Renal cortex interstitium (tissue), 11 donors: ENCODE measurements at regions not wholly inside any gene's neighbourhood (a gene's known extent, or its start where the extent isn't known, plus 50 kb on each side); places are given as distances from the start of the nearest gene placed in this dataset.
"Not testable (repeated sequence)": the region's sequence is repeated elsewhere in the genome, so short reads cannot be mapped to it uniquely, and the experiment has no call there.

Experiments
- DNase-seq, 11 donors: peaks; one replicate each; pipeline ENCODE4 v3.0.0-alpha.2; 2013; ENCODE audit warnings: low read depth in 9 of 11, low spot score in 4 of 11; ENCODE audit errors: extremely low read depth in 1 of 11

GRCh38 chr20:41697861-41698559 lies 79.8 kb upstream of the CHD6 start:
- no peak for DNase-seq

GRCh38 chr20:41696428-41696827 lies 78.3 kb upstream of the CHD6 start:
- DNase-seq, result no peak

GRCh38 chr20:41694796-41695195 lies 76.6 kb upstream of the CHD6 start:
- no peak for DNase-seq

DNA sequence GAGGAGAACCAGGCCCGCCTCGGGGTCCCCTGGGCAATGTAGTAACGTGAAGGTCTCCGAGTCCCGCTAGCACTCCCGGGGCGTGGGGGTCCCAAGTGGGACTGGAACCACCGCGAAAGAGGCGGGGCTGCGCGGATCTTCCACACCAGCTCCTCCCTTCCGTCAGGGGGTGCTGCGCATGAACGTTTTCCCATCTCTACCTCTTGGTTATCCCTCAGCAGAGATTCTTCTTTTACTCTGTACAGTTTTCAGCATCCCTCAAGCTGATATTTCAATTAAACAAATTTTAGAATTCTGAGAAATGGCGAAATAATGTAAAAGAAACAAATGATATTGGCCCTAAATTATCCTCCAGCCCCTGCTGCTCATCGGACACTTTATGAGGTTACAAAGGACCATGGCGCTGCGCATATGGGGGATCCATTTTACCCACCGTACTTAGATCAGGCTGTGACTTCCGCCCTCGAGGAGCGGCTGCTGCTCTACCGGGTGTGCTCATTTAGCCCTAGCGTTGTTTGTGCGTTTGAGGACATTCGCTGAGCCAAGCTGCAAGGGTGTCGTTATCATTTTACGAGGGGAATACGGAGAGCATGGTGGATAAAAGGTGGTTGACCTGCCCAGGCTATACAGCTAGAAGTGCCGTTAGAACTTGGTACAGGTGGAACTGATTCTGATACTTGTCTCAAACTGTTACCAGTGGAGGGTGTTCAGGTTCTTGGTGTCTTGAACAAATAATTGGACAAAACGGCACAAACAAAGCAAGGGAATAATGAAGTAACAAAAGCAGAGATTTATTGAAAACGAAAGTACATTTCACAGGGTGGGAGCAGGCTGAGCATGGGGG lies 75.2 kb upstream of the CHD6 start:
- peak; percentile 72 to 91 (median 82) for DNase-seq

DNA sequence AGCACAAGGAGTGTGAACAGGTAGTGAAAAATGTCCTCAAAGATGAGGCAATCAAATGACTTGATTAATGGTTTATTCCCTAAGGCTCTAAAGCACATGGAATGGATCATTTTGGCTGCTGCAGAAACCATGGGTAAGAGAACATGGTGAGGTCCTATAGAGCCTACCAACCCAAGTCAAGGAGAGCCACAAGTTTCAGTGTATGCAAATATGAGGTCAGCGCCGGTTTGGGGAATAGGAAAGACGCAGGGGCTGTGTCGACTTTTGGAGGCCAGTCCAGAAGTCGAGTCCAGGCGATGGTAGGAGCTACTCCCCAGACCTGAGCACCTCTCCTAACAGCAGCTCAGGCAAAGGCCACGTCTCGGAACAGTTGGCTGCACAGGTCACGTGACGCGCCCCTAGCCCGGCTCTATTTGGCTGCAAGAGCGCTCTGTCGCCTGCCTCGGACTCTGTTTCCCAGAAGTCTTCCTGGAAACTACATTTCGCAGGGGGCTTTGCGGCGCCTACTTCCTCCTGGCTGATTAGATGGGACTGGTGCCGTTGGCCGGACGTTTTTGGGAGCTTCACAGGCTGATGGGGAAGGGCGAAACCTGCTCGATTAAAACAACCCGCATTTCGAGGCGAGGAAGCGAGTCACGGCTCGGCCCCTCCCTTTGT lies 74.4 kb upstream of the CHD6 start:
- peak; percentile 53 to 86 (median 75) for DNase-seq

GRCh38 chr20:41691443-41691842 lies 73.3 kb upstream of the CHD6 start:
- DNase-seq, result no peak

- DNase-seq, result no peak
Observed at GRCh38 chr20:41690702-41691101, 72.5 kb upstream of the CHD6 start.

DNA sequence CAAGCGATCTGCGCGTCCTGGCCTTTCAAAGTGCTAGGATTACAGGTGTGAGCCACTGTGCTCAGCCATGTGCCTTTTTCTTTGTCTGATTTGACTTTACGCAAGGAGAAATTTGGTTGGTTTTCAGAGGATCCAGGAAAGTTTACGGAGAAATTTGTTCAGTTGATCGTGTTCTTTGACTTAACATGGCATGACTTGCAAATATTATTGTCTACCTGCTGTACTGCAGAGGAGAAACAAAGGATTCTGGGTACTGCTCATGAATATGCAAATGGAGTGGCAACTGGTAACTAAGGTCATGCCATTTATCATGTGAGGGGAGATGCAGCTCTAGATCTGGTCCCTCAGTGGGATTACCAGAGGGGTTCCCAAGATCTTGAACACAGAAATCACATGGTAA lies 68.8 kb upstream of the CHD6 start:
- no peak for DNase-seq

GRCh38 chr20:41685145-41685544 lies 67.0 kb upstream of the CHD6 start:
- not testable (repeated sequence) for DNase-seq

DNA sequence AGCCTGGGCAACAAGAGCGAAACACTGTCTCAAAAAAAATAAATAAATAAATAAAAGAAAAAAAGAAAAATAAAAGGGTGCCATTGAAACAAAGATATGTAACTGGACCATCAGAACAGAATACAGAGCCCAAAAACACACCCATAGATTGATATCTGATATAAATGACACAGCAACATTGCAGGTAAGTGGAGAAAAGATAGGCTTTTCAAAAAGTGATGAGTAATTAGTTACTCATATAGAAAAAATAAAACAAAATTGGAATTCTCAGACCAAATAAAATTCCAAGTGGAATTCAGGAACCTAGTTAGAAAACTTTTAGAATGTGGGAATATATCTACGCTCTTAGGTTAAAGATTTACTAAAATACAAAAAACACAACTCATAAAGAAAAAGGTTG lies 60.6 kb upstream of the CHD6 start:
- no peak for DNase-seq

DNA sequence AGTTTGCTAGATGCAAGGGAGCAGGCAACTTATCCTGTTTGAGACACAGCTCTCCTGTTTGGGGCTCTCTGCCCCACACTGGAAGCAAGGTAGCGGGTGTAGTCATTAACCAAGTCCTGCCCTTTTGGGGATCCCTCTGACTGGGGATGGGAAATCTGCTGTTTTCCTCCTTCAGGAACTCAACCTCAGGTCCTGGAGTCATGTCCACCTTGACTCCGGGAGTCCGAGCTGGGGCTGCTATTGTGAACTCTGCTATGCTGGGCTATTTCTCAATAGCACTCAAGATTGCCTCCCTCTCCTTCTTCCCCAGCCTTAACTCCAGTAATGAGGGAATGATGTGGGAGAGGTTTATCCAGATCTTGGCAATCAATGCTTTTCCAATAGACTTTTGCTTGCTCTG lies 54.1 kb upstream of the CHD6 start:
- DNase-seq, result no peak

DNA sequence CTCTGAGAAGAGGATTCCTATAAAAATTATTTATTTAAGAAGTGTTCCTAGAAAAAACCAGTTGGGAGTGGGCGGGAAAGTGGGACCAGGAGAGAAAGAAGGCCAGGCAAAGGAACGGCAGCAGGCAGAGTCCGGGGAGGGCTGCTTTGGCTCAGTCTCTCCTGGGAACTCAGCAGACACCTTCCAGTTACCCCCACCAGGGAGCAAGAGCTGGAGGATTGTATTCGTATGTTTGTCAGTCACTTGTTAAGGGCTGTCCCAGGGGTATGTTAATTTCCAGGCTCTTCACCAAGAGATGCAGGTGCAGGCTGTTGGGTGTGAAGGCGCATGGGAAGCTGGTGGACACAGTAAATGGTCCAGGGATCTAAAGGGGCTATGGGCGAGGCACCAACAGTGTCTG lies 53.0 kb upstream of the CHD6 start:
- no peak for DNase-seq

DNA sequence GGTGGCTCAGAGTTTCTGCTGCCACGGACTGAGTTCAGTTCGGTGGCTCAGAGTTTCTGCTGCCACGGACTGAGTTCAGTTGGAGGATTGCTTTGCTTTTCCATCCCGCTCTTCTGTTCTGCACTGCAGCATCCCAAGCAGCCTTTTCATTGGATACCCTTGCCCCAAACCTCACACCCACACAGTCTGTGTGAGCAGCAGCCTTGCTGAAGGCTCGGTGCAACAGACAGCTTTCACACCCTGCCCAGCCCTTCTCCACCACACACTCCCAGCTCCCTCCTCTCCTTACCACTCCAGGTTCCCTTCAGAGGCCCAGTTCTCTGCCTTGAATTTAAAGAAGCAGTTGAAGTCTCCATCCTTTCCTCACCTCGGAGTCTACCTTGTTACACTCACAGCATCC lies 52.5 kb upstream of the CHD6 start:
- no peak for DNase-seq

GRCh38 chr20:41669708-41670263 lies 51.6 kb upstream of the CHD6 start:
- DNase-seq, result no peak

- no peak for DNase-seq
Observed at GRCh38 chr20:41668057-41668749, 50.0 kb upstream of the CHD6 start.
